Nephron progenitor cell (in vitro differentiated cells): ENCODE measurements at regions not wholly inside any gene's neighbourhood (a gene's known extent, or its start where the extent isn't known, plus 50 kb on each side); places are given as distances from the start of the nearest gene placed in this dataset.

Experiments
- DNase-seq: peaks from one replicate; pipeline ENCODE4 v3.0.0; 2021
- H3K27ac Mint-ChIP-seq: 2 replicates; pipeline ENCODE4 v1.8.0; 2021; ENCODE audit warnings: mild to moderate bottlenecking, moderate library complexity, mixed read lengths
- H3K27me3 Mint-ChIP-seq: 2 replicates; pipeline ENCODE4 v1.8.0; 2021; ENCODE audit warnings: mild to moderate bottlenecking, low read depth, mixed read lengths; ENCODE audit not compliant: poor library complexity
- H3K36me3 Mint-ChIP-seq: 2 replicates; pipeline ENCODE4 v1.8.0; 2021; ENCODE audit warnings: low read depth, mixed read lengths
- H3K4me1 Mint-ChIP-seq: 2 replicates; pipeline ENCODE4 v1.8.0; 2021; ENCODE audit warnings: mixed read lengths
- H3K4me3 Mint-ChIP-seq: 2 replicates; pipeline ENCODE4 v1.8.0; 2021; ENCODE audit warnings: mild to moderate bottlenecking, moderate library complexity, mixed read lengths
- H3K9me3 Mint-ChIP-seq: 2 replicates; pipeline ENCODE4 v1.8.0; 2021; ENCODE audit warnings: mild to moderate bottlenecking, moderate library complexity, mixed read lengths
- CTCF ChIP-seq: fragments of 200-600 bp; sonication (generic); IDR thresholded peaks from 2 replicates; pipeline ENCODE4 v1.5.0; 2021; ENCODE audit warnings: antibody characterized with exemption

GRCh38 chr12:24424376-24424775 is 474.9 kb upstream of the SOX5 start:
- peaks cover 4% of the 10 kb centered on the region for H3K9me3 Mint-ChIP-seq
- no peaks in the 10 kb centered on the region for H3K27me3 Mint-ChIP-seq

GRCh38 chr12:24423611-24424010 is 474.1 kb upstream of the SOX5 start:
- peaks cover 4% of the 10 kb centered on the region for H3K9me3 Mint-ChIP-seq
- H3K27ac Mint-ChIP-seq: no peak overlapping the region
- H3K4me3 Mint-ChIP-seq: no peak overlapping the region
- H3K27me3 Mint-ChIP-seq: peaks cover 3% of the 10 kb centered on the region
- H3K4me1 Mint-ChIP-seq: peaks cover 6% of the 10 kb centered on the region
- H3K36me3 Mint-ChIP-seq: no peaks in the 10 kb centered on the region
- no peak for TF ChIP-seq CTCF
- no peak for DNase-seq

More at GRCh38 chr12:24424376-24424775, 474.9 kb upstream of the SOX5 start:
- Mint-ChIP-seq H3K27ac (no peak overlapping the region), H3K4me3 (no peak overlapping the region), H3K4me1 (peaks cover 6% of the 10 kb centered on the region), H3K36me3 (no peaks in the 10 kb centered on the region)
- no peak for DNase-seq
- no peak for TF ChIP-seq CTCF

GRCh38 chr12:24421759-24422158 is 472.3 kb upstream of the SOX5 start:
- Mint-ChIP-seq H3K27me3 (peaks cover 3% of the 10 kb centered on the region), H3K27ac (no peak overlapping the region), H3K9me3 (peaks cover 4% of the 10 kb centered on the region), H3K4me1 (peaks cover 6% of the 10 kb centered on the region), H3K36me3 (peaks cover 8% of the 10 kb centered on the region), H3K4me3 (no peak overlapping the region)
- no peak for TF ChIP-seq CTCF
- no peak for DNase-seq

DNA sequence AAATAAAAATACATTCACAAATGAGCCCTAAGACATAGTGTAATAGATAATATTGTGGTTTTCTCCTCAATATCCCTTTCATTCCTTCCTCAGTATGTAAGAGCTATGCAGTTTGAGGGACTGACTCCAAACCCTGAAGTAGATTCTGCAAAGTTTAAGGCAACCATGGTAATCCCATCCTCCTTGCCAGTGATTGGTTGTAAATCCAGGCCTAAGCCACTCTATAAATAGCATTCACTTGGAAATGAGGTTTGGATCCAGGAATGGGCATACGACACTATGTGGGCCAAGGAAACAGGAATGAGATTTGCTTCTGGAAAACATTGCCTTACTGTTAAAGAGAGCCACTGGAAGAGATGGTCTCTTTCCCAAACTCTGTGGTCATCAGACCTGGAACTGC is 468.7 kb upstream of the SOX5 start:
- Mint-ChIP-seq H3K4me3 (no peak overlapping the region), H3K9me3 (peaks cover 4% of the 10 kb centered on the region), H3K27ac (no peak overlapping the region), H3K27me3 (peaks cover 3% of the 10 kb centered on the region), H3K4me1 (no peaks in the 10 kb centered on the region), H3K36me3 (peaks cover 9% of the 10 kb centered on the region)
- DNase-seq: no peak
- no peak for TF ChIP-seq CTCF

DNA sequence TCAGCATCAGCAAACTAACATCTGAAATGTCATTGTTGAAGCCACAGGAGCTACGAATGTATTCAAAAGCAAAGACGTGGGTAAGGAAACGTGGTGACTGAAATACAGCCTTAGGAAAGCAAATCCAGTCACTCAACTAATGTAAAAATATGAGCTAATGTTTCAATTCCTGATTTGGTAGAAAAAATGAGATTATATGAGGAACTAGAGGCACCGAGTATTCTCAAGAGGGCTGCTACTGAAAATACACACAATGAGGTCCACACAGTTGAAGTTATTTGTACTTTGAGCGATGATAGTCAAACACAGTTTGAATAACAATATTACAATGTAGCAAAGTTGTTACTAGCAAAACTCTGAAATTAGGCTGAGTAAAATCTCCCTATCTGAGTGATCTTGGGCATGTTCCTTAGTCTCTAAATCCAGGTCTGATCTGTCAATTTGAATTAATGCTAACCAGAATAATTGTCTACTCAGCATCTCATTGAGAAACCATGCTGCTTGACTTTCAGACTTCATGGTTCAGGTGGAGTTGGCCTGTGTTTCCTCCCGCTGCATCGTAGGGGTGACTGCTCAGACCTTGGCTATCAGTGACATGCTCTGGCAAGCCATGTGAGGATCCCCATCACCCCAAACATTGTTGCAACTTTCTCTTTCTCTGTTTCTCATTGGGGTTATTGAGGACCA is 467.1 kb upstream of the SOX5 start:
- H3K4me1 Mint-ChIP-seq: no peaks in the 10 kb centered on the region
- no peak for TF ChIP-seq CTCF
- H3K36me3 Mint-ChIP-seq: peaks cover 9% of the 10 kb centered on the region
- no peak overlapping the region for H3K27ac Mint-ChIP-seq
- DNase-seq: no peak
- peaks cover 3% of the 10 kb centered on the region for H3K27me3 Mint-ChIP-seq
- peaks cover 4% of the 10 kb centered on the region for H3K9me3 Mint-ChIP-seq
- no peak overlapping the region for H3K4me3 Mint-ChIP-seq

- Mint-ChIP-seq H3K4me3 (no peak overlapping the region), H3K27me3 (peaks cover 3% of the 10 kb centered on the region)
These were observed 466.5 kb upstream of the SOX5 start for GRCh38 chr12:24415934-24416333.

More at GRCh38 chr12:24415934-24416333, 466.5 kb upstream of the SOX5 start:
- H3K4me1 Mint-ChIP-seq: no peaks in the 10 kb centered on the region
- peaks cover under 1% of the 10 kb centered on the region for H3K9me3 Mint-ChIP-seq
- no peak for DNase-seq
- TF ChIP-seq CTCF: no peak
- H3K36me3 Mint-ChIP-seq: peaks cover 9% of the 10 kb centered on the region
- no peak overlapping the region for H3K27ac Mint-ChIP-seq
